T-helper 1 cell treated with Interleukin-12 subunit alpha and Interleukin-12 subunit beta and Interleukin-4 antibody, amounts not matched to agents 30 μg/mL and 1 μg/mL, for 36 hours (primary cell): ENCODE measurements at regions not wholly inside any gene's neighbourhood (a gene's known extent, or its start where the extent isn't known, plus 50 kb on each side); places are given as distances from the start of the nearest gene placed in this dataset.

ENCODE experiments used
- H3K27ac Mint-ChIP-seq: one replicate; pipeline ENCODE4 v1.8.0; 2021; ENCODE audit warnings: mild to moderate bottlenecking, mixed read lengths
- H3K27me3 Mint-ChIP-seq: one replicate; pipeline ENCODE4 v1.8.0; 2021; ENCODE audit warnings: low read depth, mixed read lengths
- H3K36me3 Mint-ChIP-seq: one replicate; pipeline ENCODE4 v1.8.0; 2021; ENCODE audit warnings: low read depth, mixed read lengths
- H3K4me1 Mint-ChIP-seq: one replicate; pipeline ENCODE4 v1.8.0; 2021; ENCODE audit warnings: low read depth, mixed read lengths
- H3K4me3 Mint-ChIP-seq: one replicate; pipeline ENCODE4 v1.8.0; 2021; ENCODE audit warnings: mild to moderate bottlenecking, moderate library complexity, mixed read lengths
- H3K9me3 Mint-ChIP-seq: one replicate; pipeline ENCODE4 v1.8.0; 2021; ENCODE audit warnings: mixed read lengths

DNA sequence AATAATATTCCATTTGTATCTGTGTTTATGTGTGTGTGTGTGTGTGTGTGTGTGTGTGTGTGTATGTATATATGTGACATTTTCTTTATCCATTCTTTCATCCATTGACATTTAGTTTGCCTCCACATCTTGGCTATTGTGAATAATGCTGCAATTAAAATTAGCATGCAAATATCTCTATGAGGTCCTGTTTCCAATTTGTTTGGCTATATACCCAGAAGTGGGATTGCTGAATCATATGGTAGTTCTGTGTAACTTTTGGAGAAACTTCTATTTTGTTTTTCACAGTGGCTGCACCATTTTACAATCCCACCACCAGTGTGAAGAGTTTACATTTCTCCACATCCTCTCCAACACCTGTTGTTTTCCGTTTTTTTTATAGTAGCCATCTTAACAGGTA, 53.1 kb downstream of the CH25H start:
- H3K4me1 Mint-ChIP-seq, result peaks cover 2% of the 10 kb centered on the region
- H3K4me3 Mint-ChIP-seq, result no peak overlapping the region
- peaks cover 60% of the 10 kb centered on the region for H3K27me3 Mint-ChIP-seq
- no peak overlapping the region for H3K27ac Mint-ChIP-seq
- no peaks in the 10 kb centered on the region for H3K36me3 Mint-ChIP-seq
- H3K9me3 Mint-ChIP-seq, result no peaks in the 10 kb centered on the region

- Mint-ChIP-seq H3K4me3 (no peak overlapping the region), H3K9me3 (no peaks in the 10 kb centered on the region), H3K36me3 (no peaks in the 10 kb centered on the region), H3K27me3 (peaks cover 58% of the 10 kb centered on the region), H3K4me1 (no peaks in the 10 kb centered on the region), H3K27ac (no peak overlapping the region)
Measured at GRCh38 chr10:89153116-89153515, 54.0 kb downstream of the CH25H start.

- H3K27ac Mint-ChIP-seq, result no peak overlapping the region
- H3K9me3 Mint-ChIP-seq, result no peaks in the 10 kb centered on the region
- peaks cover 51% of the 10 kb centered on the region for H3K27me3 Mint-ChIP-seq
- no peak overlapping the region for H3K4me3 Mint-ChIP-seq
- no peaks in the 10 kb centered on the region for H3K36me3 Mint-ChIP-seq
- H3K4me1 Mint-ChIP-seq, result no peaks in the 10 kb centered on the region
Measured at GRCh38 chr10:89151857-89152256, 55.3 kb downstream of the CH25H start.

- H3K9me3 Mint-ChIP-seq, result no peaks in the 10 kb centered on the region
Measured at GRCh38 chr10:89148061-89148460, 59.1 kb downstream of the CH25H start.

DNA sequence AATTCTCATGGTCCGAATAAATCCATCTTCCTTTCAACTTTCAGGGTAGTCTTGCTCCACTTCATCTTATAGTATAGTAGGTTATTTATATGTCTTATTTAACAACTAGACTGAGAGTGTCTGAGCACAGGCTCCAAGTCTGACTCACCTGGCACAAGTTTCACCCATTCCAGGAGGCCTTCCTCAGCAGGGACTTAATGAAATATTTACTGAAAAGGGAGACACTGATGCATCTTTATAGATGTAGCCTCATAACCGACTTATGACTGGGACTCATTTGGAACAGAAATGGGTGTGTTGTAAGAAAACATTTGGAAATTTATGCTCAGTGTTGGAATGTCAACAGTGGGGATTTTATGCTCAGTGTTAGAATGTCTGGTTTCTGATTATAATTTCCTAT, 59.9 kb downstream of the CH25H start:
- Mint-ChIP-seq H3K27ac (no peak overlapping the region), H3K4me3 (no peak overlapping the region), H3K36me3 (no peaks in the 10 kb centered on the region), H3K27me3 (peaks cover 18% of the 10 kb centered on the region), H3K4me1 (peaks cover 3% of the 10 kb centered on the region), H3K9me3 (no peaks in the 10 kb centered on the region)

More at GRCh38 chr10:89148061-89148460, 59.1 kb downstream of the CH25H start:
- Mint-ChIP-seq H3K4me3 (no peak overlapping the region), H3K36me3 (no peaks in the 10 kb centered on the region), H3K4me1 (no peaks in the 10 kb centered on the region), H3K27ac (no peak overlapping the region), H3K27me3 (peaks cover 21% of the 10 kb centered on the region)

DNA sequence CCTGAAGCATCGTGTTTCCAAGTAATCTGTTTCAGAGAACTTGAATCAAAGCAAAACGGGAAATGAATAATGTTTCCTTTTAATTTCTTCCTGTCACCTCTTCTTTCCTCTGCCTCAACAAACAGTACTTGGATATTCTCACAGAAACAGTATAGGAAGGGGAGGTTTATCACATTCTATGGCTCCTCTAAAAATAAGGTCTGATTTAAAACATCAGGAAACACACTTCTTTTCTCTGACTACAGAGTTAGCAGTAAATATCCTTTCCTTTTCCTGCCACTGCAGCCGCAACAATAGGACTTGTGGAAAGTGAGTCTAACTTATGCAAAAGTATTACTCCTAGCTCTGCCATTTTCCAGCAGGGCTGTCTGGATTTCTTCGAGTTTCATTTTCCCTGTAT, 62.3 kb downstream of the CH25H start:
- Mint-ChIP-seq H3K9me3 (no peaks in the 10 kb centered on the region), H3K4me1 (peaks cover 3% of the 10 kb centered on the region), H3K27ac (no peak overlapping the region), H3K4me3 (no peak overlapping the region), H3K27me3 (peaks cover 16% of the 10 kb centered on the region), H3K36me3 (no peaks in the 10 kb centered on the region)

DNA sequence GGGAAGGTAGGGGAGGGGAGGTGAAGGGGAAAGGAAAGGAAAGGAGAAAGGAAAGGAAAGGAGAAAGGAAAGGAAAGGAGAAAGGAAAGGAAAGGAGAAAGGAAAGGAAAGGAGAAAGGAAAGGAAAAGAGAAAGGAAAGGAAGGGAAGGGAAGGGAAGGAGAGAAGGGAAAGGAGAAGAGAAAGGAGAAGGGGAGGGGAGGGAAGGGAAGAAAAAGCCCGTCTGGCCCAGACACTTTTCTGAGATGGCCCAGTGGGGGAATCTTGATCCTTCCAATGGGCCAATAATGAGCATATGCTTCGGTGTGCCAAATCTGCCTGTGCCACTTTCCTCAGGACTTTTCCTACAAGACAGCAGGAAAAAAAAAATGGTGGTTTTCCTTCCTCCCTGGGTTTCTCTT, 64.5 kb downstream of the CH25H start:
- Mint-ChIP-seq H3K36me3 (no peaks in the 10 kb centered on the region), H3K27ac (no peak overlapping the region), H3K4me3 (no peak overlapping the region), H3K4me1 (peaks cover 3% of the 10 kb centered on the region), H3K9me3 (no peaks in the 10 kb centered on the region), H3K27me3 (peaks cover 14% of the 10 kb centered on the region)

- Mint-ChIP-seq H3K36me3 (no peaks in the 10 kb centered on the region), H3K9me3 (no peaks in the 10 kb centered on the region), H3K27ac (no peak overlapping the region), H3K4me3 (no peak overlapping the region), H3K4me1 (peaks cover 3% of the 10 kb centered on the region), H3K27me3 (peaks cover 30% of the 10 kb centered on the region)
Measured at GRCh38 chr10:89138755-89139490, 68.2 kb downstream of the CH25H start.

- Mint-ChIP-seq H3K4me1 (no peaks in the 10 kb centered on the region), H3K27ac (no peak overlapping the region), H3K36me3 (no peaks in the 10 kb centered on the region), H3K9me3 (no peaks in the 10 kb centered on the region), H3K4me3 (no peak overlapping the region), H3K27me3 (peaks cover 44% of the 10 kb centered on the region)
Measured at GRCh38 chr10:89134963-89135362, 72.2 kb downstream of the CH25H start.

- H3K27ac Mint-ChIP-seq, result no peak overlapping the region
- no peaks in the 10 kb centered on the region for H3K9me3 Mint-ChIP-seq
- no peaks in the 10 kb centered on the region for H3K4me1 Mint-ChIP-seq
- H3K36me3 Mint-ChIP-seq, result no peaks in the 10 kb centered on the region
- H3K4me3 Mint-ChIP-seq, result no peak overlapping the region
- peaks cover 40% of the 10 kb centered on the region for H3K27me3 Mint-ChIP-seq
Measured at GRCh38 chr10:89129911-89130310, 77.2 kb downstream of the CH25H start.

GRCh38 chr10:89122433-89123051, 84.6 kb downstream of the CH25H start:
- peaks cover 46% of the 10 kb centered on the region for H3K27me3 Mint-ChIP-seq
- H3K4me1 Mint-ChIP-seq, result no peaks in the 10 kb centered on the region
- H3K27ac Mint-ChIP-seq, result no peak overlapping the region

GRCh38 chr10:89121764-89122020, 85.4 kb downstream of the CH25H start:
- H3K9me3 Mint-ChIP-seq, result no peaks in the 10 kb centered on the region
- H3K36me3 Mint-ChIP-seq, result no peaks in the 10 kb centered on the region
- H3K4me1 Mint-ChIP-seq, result no peaks in the 10 kb centered on the region
- H3K27me3 Mint-ChIP-seq, result peaks cover 54% of the 10 kb centered on the region
- no peak overlapping the region for H3K4me3 Mint-ChIP-seq
- no peak overlapping the region for H3K27ac Mint-ChIP-seq

More at GRCh38 chr10:89122433-89123051, 84.6 kb downstream of the CH25H start:
- no peaks in the 10 kb centered on the region for H3K9me3 Mint-ChIP-seq
- no peaks in the 10 kb centered on the region for H3K36me3 Mint-ChIP-seq
- H3K4me3 Mint-ChIP-seq, result no peak overlapping the region

DNA sequence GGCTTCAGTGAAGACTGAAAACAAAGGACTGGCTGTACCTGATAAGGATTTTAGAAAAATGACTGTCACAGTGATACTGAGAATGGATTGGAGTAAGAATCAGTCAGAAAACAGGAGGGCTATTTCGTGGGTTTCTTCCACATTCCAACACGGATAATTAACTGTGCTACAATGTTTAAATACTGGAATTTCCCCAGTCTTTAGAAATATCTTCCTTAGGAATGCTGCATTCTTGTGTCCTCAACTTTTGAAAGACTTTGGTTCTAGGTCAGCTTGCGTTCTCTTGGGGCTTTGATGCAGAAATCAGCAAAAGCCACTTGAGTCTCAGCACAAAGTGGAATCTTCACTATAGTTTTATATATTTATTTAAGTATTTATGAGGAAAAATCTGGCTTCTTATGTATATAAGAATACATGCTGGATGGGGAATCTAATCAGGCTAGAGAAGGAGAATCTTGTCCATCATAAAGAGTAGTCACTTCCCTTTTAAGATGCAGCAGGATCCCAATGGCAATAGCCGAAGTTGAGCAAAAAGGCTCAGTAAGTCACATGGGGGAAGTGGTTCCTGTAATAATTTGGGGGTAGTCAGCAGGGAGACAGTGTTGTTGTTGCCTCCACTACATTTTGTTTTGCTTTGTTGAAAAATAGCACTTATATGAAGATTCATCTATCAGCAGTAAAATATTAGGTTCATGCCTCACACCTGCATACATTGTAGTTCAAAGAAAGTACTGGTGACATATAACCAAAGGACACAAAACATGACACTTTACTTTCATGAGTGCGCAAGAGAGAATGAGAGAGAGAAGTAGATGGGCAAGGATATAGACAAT, 86.0 kb downstream of the CH25H start:
- no peak overlapping the region for H3K27ac Mint-ChIP-seq
- H3K4me3 Mint-ChIP-seq, result no peak overlapping the region
- H3K36me3 Mint-ChIP-seq, result no peaks in the 10 kb centered on the region

DNA sequence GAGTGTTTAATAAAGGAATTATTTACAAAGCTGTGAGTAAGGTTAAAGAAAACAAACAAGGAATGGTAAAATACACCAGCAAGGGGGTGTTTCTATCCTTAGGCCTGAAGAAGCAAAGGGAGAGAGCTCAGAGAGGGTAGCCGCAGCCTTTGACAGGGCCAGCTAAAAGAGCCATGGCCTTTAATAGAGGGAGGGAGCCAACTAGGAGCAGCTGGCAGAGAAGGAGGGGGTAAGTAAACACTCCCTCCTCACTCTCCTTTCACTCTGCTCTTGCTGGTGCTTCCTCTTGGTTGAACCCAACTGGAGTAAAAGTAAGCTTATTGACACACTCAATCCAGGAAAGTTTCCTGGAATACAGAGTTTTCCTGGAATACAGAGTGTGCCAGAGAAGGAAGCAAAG, 87.5 kb downstream of the CH25H start:
- H3K36me3 Mint-ChIP-seq, result no peaks in the 10 kb centered on the region
- peaks cover 55% of the 10 kb centered on the region for H3K27me3 Mint-ChIP-seq
- H3K4me1 Mint-ChIP-seq, result no peaks in the 10 kb centered on the region
- H3K4me3 Mint-ChIP-seq, result no peak overlapping the region
- no peak overlapping the region for H3K27ac Mint-ChIP-seq
- no peaks in the 10 kb centered on the region for H3K9me3 Mint-ChIP-seq

More for the DNA sequence above, 86.0 kb downstream of the CH25H start:
- Mint-ChIP-seq H3K27me3 (peaks cover 56% of the 10 kb centered on the region), H3K9me3 (no peaks in the 10 kb centered on the region), H3K4me1 (no peaks in the 10 kb centered on the region)

GRCh38 chr10:89118091-89118490, 89.0 kb downstream of the CH25H start:
- Mint-ChIP-seq H3K4me1 (no peaks in the 10 kb centered on the region), H3K9me3 (peaks cover 4% of the 10 kb centered on the region), H3K36me3 (no peaks in the 10 kb centered on the region), H3K27me3 (peaks cover 58% of the 10 kb centered on the region), H3K4me3 (no peak overlapping the region), H3K27ac (no peak overlapping the region)
